Nephron (organoid): ENCODE measurements at regions not wholly inside any gene's neighbourhood (a gene's known extent, or its start where the extent isn't known, plus 50 kb on each side); places are given as distances from the start of the nearest gene placed in this dataset.

Source experiments
- H3K27ac Mint-ChIP-seq, 3 experiments: 2 replicates each; pipeline ENCODE4 v1.8.0; 2020; ENCODE audit warnings: mixed read lengths in 3 of 3, mild to moderate bottlenecking in 2 of 3, moderate library complexity in 1 of 3
- H3K27me3 Mint-ChIP-seq: 2 replicates; pipeline ENCODE4 v1.8.0; 2021; ENCODE audit warnings: low read depth, mild to moderate bottlenecking, moderate library complexity, mixed read lengths
- H3K36me3 Mint-ChIP-seq: 2 replicates; pipeline ENCODE4 v1.8.0; 2020; ENCODE audit warnings: low read depth, mixed read lengths
- H3K4me1 Mint-ChIP-seq: 2 replicates; pipeline ENCODE4 v1.8.0; 2020; ENCODE audit warnings: mixed read lengths
- H3K4me3 Mint-ChIP-seq, 3 experiments: 2 replicates each; pipeline ENCODE4 v1.8.0; 2020; ENCODE audit warnings: mild to moderate bottlenecking in 3 of 3, mixed read lengths in 3 of 3, moderate library complexity in 2 of 3
- H3K9me3 Mint-ChIP-seq: 2 replicates; pipeline ENCODE4 v1.8.0; 2020; ENCODE audit warnings: mixed read lengths
- TF ChIP-seq, protein P1 (sequence below), 3 experiments: fragments of 200-600 bp; sonication (generic); IDR thresholded peaks; one replicate each; pipeline ENCODE4 v1.5.0; 2021; ENCODE audit warnings: antibody characterized with exemption in 3 of 3; ENCODE audit not compliant: unreplicated experiment in 3 of 3

DNA sequence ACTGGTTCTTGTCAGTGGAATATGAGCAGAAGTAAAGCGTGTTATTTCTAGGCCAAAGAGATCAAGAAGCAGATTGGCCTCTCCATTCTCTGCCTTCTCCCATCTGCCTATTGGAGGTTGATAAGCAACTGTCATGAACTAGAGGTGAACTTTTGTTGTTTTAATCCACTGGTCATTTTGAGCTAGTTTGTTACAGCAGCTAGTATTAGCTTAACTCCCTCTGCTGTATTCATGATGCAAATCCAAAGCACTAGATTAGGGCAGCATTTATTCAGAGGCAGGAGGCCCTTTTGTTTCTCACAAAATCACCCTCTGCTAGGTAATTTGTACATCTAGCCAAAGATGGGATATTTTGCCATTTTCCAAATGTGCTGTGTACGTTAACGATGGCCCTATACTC is 97.3 kb upstream of the DPT start:
- Mint-ChIP-seq H3K4me1 (peaks cover 33% of the 10 kb centered on the region), H3K27ac (peak overlapping the region in 2 of 3 experiments; percentile 32 to 58), H3K9me3 (no peaks in the 10 kb centered on the region), H3K36me3 (no peaks in the 10 kb centered on the region), H3K27me3 (no peaks in the 10 kb centered on the region), H3K4me3 (no peak overlapping the region)
- TF ChIP-seq, protein P1, sequence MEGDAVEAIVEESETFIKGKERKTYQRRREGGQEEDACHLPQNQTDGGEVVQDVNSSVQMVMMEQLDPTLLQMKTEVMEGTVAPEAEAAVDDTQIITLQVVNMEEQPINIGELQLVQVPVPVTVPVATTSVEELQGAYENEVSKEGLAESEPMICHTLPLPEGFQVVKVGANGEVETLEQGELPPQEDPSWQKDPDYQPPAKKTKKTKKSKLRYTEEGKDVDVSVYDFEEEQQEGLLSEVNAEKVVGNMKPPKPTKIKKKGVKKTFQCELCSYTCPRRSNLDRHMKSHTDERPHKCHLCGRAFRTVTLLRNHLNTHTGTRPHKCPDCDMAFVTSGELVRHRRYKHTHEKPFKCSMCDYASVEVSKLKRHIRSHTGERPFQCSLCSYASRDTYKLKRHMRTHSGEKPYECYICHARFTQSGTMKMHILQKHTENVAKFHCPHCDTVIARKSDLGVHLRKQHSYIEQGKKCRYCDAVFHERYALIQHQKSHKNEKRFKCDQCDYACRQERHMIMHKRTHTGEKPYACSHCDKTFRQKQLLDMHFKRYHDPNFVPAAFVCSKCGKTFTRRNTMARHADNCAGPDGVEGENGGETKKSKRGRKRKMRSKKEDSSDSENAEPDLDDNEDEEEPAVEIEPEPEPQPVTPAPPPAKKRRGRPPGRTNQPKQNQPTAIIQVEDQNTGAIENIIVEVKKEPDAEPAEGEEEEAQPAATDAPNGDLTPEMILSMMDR (IDR thresholded peaks at IDR 0.05; ENCODE audit: unreplicated experiment in 3 of 3), result no peak

DNA sequence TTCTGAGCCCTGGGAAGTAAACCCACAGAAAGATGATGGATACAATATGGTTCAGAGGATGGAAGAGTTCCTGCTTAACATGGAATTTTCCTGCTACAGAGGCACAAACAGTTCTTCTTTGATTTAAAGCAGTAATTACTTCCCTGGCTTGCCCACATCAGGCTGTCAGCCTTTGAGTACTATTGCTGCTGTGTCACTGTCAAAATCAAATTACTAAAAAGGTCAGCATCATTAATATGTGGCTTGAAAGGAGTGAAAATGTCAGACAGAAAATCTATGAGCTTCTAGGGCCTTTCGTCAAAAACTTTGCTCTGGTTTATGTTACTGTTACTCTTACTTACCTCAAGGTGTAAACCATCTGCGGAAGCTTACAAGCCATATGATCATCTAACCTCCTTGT is 98.6 kb upstream of the DPT start:
- H3K4me1 Mint-ChIP-seq, result peaks cover 37% of the 10 kb centered on the region
- H3K4me3 Mint-ChIP-seq, result no peak overlapping the region
- H3K9me3 Mint-ChIP-seq, result no peaks in the 10 kb centered on the region
- no peaks in the 10 kb centered on the region for H3K27me3 Mint-ChIP-seq
- TF ChIP-seq, protein P1 (IDR thresholded peaks at IDR 0.05; ENCODE audit: unreplicated experiment in 3 of 3), result no peak
- H3K36me3 Mint-ChIP-seq, result no peaks in the 10 kb centered on the region
- H3K27ac Mint-ChIP-seq, result peak overlapping the region in 1 of 3 experiments; percentile 32

DNA sequence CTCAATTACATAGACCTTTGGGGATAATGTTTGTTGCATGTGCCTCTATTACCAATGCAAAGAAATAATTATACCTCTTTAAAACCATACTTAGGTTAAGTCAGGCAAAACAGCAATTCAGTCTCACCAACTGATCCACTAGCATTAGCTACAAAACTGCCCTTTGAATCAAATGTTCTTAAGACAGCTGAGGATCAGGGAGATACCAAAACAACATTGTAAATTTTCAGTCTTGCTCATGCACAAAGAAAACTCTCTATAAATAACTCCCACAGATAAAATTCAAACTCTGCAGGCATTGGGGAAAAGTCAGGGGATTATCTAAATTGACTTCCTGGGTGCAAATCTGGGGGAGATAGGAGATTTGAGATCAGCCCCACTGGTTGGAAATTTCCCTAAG is 100.9 kb upstream of the DPT start:
- Mint-ChIP-seq H3K4me1 (peaks cover 34% of the 10 kb centered on the region), H3K36me3 (no peaks in the 10 kb centered on the region), H3K4me3 (no peak overlapping the region), H3K9me3 (no peaks in the 10 kb centered on the region), H3K27ac (peak overlapping the region in 2 of 3 experiments; percentile 17 to 29), H3K27me3 (no peaks in the 10 kb centered on the region)
- TF ChIP-seq, protein P1 (IDR thresholded peaks at IDR 0.05; ENCODE audit: unreplicated experiment in 3 of 3), result no peak

DNA sequence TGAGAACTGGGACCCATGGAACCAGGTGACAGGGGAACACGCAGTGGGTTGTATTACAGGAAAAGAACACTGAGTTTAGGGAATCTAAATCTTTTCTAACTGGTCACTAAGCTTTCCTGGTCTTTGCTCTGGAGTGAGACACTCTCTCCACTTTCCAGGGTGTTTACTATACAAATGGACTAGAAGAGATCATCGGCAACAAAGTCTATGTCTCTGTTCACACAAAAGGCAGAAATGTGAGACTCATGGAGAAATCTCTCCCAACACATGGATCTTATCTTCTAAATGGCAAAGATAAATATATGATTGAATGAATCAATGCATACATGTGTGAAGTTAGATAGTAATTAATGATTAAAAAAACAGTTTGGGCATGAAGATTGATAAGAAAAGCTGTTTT is 101.6 kb upstream of the DPT start:
- Mint-ChIP-seq H3K36me3 (no peaks in the 10 kb centered on the region), H3K4me1 (peaks cover 32% of the 10 kb centered on the region), H3K4me3 (no peak overlapping the region), H3K9me3 (no peaks in the 10 kb centered on the region), H3K27me3 (no peaks in the 10 kb centered on the region), H3K27ac (no peak overlapping the region)
- TF ChIP-seq, protein P1 (IDR thresholded peaks at IDR 0.05; ENCODE audit: unreplicated experiment in 3 of 3), result no peak

DNA sequence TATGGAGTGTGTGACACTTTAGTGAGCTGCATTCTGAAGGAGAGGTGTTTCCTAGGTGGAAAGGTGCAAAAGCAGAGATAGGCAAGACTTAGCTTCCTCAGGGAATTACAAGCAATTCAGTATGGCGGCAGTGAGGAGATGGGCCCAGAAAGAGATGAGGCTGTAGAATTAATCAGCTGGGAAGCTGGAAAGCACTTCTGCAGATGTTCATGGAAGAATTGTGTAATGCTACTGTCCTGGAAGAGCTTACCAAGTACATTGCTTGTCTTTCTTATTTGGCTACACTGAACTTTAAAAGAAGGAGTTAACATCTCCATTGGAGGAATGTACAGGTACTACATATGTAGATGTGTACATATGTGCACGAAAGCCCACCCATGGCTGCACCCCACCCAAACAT is 103.7 kb upstream of the DPT start:
- peak overlapping the region; percentile 11 to 73 (median 22) for H3K27ac Mint-ChIP-seq
- H3K9me3 Mint-ChIP-seq, result no peaks in the 10 kb centered on the region
- H3K36me3 Mint-ChIP-seq, result no peaks in the 10 kb centered on the region
- TF ChIP-seq, protein P1 (IDR thresholded peaks at IDR 0.05; ENCODE audit: unreplicated experiment in 3 of 3), result no peak
- H3K4me1 Mint-ChIP-seq, result peaks cover 25% of the 10 kb centered on the region
- H3K4me3 Mint-ChIP-seq, result no peak overlapping the region
- H3K27me3 Mint-ChIP-seq, result no peaks in the 10 kb centered on the region

DNA sequence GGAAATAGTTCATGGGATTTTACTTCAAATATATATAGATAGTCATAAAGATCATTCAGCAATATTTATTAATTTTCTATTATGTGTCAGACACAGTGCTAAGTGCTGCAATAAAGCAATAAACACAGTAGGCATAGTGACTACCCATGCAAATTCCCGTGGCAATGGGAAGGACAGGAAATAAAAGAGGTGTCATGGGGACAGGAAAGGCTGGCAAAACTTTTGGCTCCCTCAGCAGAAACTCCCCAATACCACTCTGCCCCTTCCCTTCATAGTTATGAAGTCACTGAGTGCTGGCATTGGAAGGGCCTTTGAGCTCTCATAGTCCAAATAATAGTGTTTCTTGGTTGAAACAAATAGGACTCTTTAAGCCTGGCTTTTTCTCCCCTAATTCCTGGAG is 104.4 kb upstream of the DPT start:
- TF ChIP-seq, protein P1 (IDR thresholded peaks at IDR 0.05; ENCODE audit: unreplicated experiment in 3 of 3), result no peak
- Mint-ChIP-seq H3K36me3 (no peaks in the 10 kb centered on the region), H3K27me3 (no peaks in the 10 kb centered on the region), H3K4me3 (no peak overlapping the region), H3K27ac (peak overlapping the region; percentile 49 to 94 (median 92)), H3K9me3 (no peaks in the 10 kb centered on the region), H3K4me1 (peaks cover 25% of the 10 kb centered on the region)
